H1 (cell line): ENCODE measurements at regions not wholly inside any gene's neighbourhood (a gene's known extent, or its start where the extent isn't known, plus 50 kb on each side); places are given as distances from the start of the nearest gene placed in this dataset.

Experiments used
- CTCF ChIA-PET: fragments of 300-600 bp; sonication (Branson Sonifier 250); formaldehyde crosslinking; loops from one replicate; lab custom pipeline; 2021; ENCODE audit not compliant: partially characterized antibody; lab: Charles Lee
- POLR2A ChIA-PET: fragments of 300-600 bp; sonication (Branson Sonifier 250); formaldehyde crosslinking; loops from one replicate; lab custom pipeline; 2021; ENCODE audit warnings: inconsistent platforms; ENCODE audit not compliant: partially characterized antibody; lab: Charles Lee
- DNase-seq, 2 experiments: peaks; one replicate each; pipeline versions ENCODE4 v3.0.0 to v3.0.0-alpha.2; 2010 to 2022; ENCODE audit warnings: low spot score in 2 of 2, low read depth in 1 of 2, mixed read lengths in 1 of 2
- FAIRE-seq: peaks from 2 replicates; lab custom pipeline; 2011; peaks lifted over from hg19 to GRCh38; lab: Jason Lieb, UNC
- H2AFZ ChIP-seq: 2 replicates; pipeline ENCODE4 v1.8.1; 2012; ENCODE audit warnings: low read length, inconsistent platforms
- H2AK5ac ChIP-seq: 2 replicates; pipeline ENCODE4 v1.6.1; 2013; ENCODE audit warnings: low read depth, low read length
- H2BK120ac ChIP-seq: replicated peaks from 2 replicates; pipeline ENCODE3; 2013; ENCODE audit warnings: low read depth, low read length, inconsistent platforms
- H2BK12ac ChIP-seq: 2 replicates; pipeline ENCODE4 v1.6.1; 2013; ENCODE audit warnings: low read depth, low read length
- H2BK15ac ChIP-seq: 2 replicates; pipeline ENCODE4 v1.6.1; 2013; ENCODE audit warnings: low read length
- H2BK20ac ChIP-seq: 2 replicates; pipeline ENCODE4 v1.6.1; 2013; ENCODE audit warnings: low read length
- H2BK5ac ChIP-seq: 2 replicates; pipeline ENCODE4 v1.6.1; 2013; ENCODE audit warnings: low read depth, low read length
- H3K14ac ChIP-seq: 2 replicates; pipeline ENCODE4 v1.6.1; 2013; ENCODE audit warnings: inconsistent platforms; ENCODE audit not compliant: insufficient read length
- H3K18ac ChIP-seq: 2 replicates; pipeline ENCODE4 v1.6.1; 2013; ENCODE audit warnings: low read length; ENCODE audit errors: extremely low read depth
- H3K23ac ChIP-seq: 2 replicates; pipeline ENCODE4 v1.6.1; 2013; ENCODE audit warnings: inconsistent platforms; ENCODE audit not compliant: insufficient read length
- H3K23me2 ChIP-seq: 2 replicates; pipeline ENCODE4 v1.6.1; 2013; ENCODE audit warnings: low read depth, low read length
- H3K27ac ChIP-seq: 2 replicates; pipeline ENCODE4 v1.6.1; 2011; ENCODE audit warnings: low read depth, low read length, inconsistent platforms
- H3K27me3 ChIP-seq, 4 experiments: replicated peaks in 1 of 4; 1 replicate in 1 of 4; 2 replicates in 3 of 4; pipeline versions ENCODE4 v1.6.1 to v1.8.1; 2011 to 2013; ENCODE audit warnings: low read length in 3 of 4, mild to moderate bottlenecking in 3 of 4, inconsistent platforms in 2 of 4, mixed read lengths in 2 of 4, moderate library complexity in 1 of 4; ENCODE audit not compliant: control insufficient read depth in 3 of 4, insufficient read depth in 3 of 4; ENCODE audit errors: extremely low read depth in 1 of 4
- H3K36me3 ChIP-seq, 4 experiments: 2 replicates each; pipeline versions ENCODE4 v1.6.1 to v1.8.1; 2011 to 2013; ENCODE audit warnings: mild to moderate bottlenecking in 4 of 4, low read length in 3 of 4, moderate library complexity in 2 of 4, control low read depth in 1 of 4, inconsistent platforms in 1 of 4; ENCODE audit not compliant: insufficient read depth in 4 of 4, control insufficient read depth in 2 of 4
- H3K4ac ChIP-seq: replicated peaks from 2 replicates; pipeline ENCODE3; 2013; ENCODE audit warnings: low read length, low read depth, mixed read lengths, inconsistent platforms; ENCODE audit not compliant: insufficient read length
- H3K4me1 ChIP-seq, 4 experiments: replicated peaks in 1 of 4; 1 replicate in 1 of 4; 2 replicates in 3 of 4; pipeline versions ENCODE4 v1.6.1 to v1.8.1; 2011 to 2013; ENCODE audit warnings: low read length in 3 of 4, inconsistent platforms in 2 of 4, mixed read lengths in 1 of 4; ENCODE audit not compliant: insufficient read depth in 4 of 4, control insufficient read depth in 3 of 4
- H3K4me2 ChIP-seq, 2 experiments: 2 replicates each; pipeline versions ENCODE4 v1.6.1 to v1.8.1; 2011 to 2013; ENCODE audit warnings: low read depth in 2 of 2, low read length in 2 of 2, control low read depth in 1 of 2, inconsistent platforms in 1 of 2, mild to moderate bottlenecking in 1 of 2; ENCODE audit not compliant: insufficient read depth in 1 of 2
- H3K4me3 ChIP-seq, 4 experiments: fragments of 200-600, 300-600 bp in 1 of 4; sonication (generic), shearing (Covaris generic), sonication (Bioruptor Twin) in 1 of 4; 2 replicates each; pipeline versions ENCODE4 v1.5.1 to v1.8.1; 2011 to 2016; ENCODE audit warnings: low read length in 4 of 4, low read depth in 3 of 4, control low read depth in 2 of 4, inconsistent platforms in 2 of 4, mild to moderate bottlenecking in 2 of 4, mixed read lengths in 1 of 4, moderate library complexity in 1 of 4; ENCODE audit not compliant: insufficient read depth in 2 of 4; ENCODE audit errors: extremely low read depth in 1 of 4
- H3K56ac ChIP-seq: replicated peaks from 2 replicates; pipeline ENCODE3; 2013; ENCODE audit warnings: low read depth, mild to moderate bottlenecking, mixed read lengths, low read length, inconsistent platforms; ENCODE audit not compliant: insufficient read length
- H3K79me1 ChIP-seq: 2 replicates; pipeline ENCODE4 v1.6.1; 2013; ENCODE audit warnings: low read depth, low read length, control low read depth
- H3K79me2 ChIP-seq, 2 experiments: 2 replicates each; pipeline versions ENCODE4 v1.6.1 to v1.8.1; 2012 to 2013; ENCODE audit warnings: low read length in 2 of 2, mild to moderate bottlenecking in 2 of 2, inconsistent platforms in 1 of 2; ENCODE audit not compliant: insufficient read depth in 2 of 2, control insufficient read depth in 1 of 2
- H3K9ac ChIP-seq, 4 experiments: replicated peaks in 1 of 4; 1 replicate in 1 of 4; 2 replicates in 3 of 4; pipeline versions ENCODE4 v1.6.1 to v1.8.1; 2011 to 2013; ENCODE audit warnings: low read depth in 3 of 4, low read length in 3 of 4, control low read depth in 2 of 4, mild to moderate bottlenecking in 2 of 4, moderate library complexity in 2 of 4, inconsistent platforms in 1 of 4; ENCODE audit errors: extremely low read depth in 1 of 4
- H3K9me3 ChIP-seq, 2 experiments: 2 replicates each; pipeline versions ENCODE4 v1.6.1 to v1.8.1; 2012 to 2013; ENCODE audit warnings: mild to moderate bottlenecking in 2 of 2, moderate library complexity in 2 of 2, control low read depth in 1 of 2, inconsistent platforms in 1 of 2, low read depth in 1 of 2, low read length in 1 of 2, mixed read lengths in 1 of 2; ENCODE audit not compliant: insufficient read depth in 2 of 2
- H4K20me1 ChIP-seq, 2 experiments: replicated peaks in 1 of 2; 2 replicates each; pipeline versions ENCODE3 to v1.8.1; 2011 to 2013; ENCODE audit warnings: inconsistent platforms in 2 of 2, low read length in 2 of 2, mild to moderate bottlenecking in 1 of 2; ENCODE audit not compliant: insufficient read depth in 2 of 2, control insufficient read depth in 1 of 2
- H4K5ac ChIP-seq: 2 replicates; pipeline ENCODE4 v1.6.1; 2013; ENCODE audit warnings: low read length, low read depth, mixed read lengths, inconsistent platforms; ENCODE audit not compliant: insufficient read length
- H4K8ac ChIP-seq: 2 replicates; pipeline ENCODE4 v1.8.0; 2013; ENCODE audit warnings: mild to moderate bottlenecking, moderate library complexity, low read length, inconsistent platforms; ENCODE audit not compliant: insufficient read depth; ENCODE audit errors: extremely low read depth
- H4K91ac ChIP-seq: replicated peaks from 2 replicates; pipeline ENCODE3; 2013; ENCODE audit warnings: low read length, mixed read lengths, inconsistent platforms; ENCODE audit not compliant: insufficient read length
- JUN ChIP-seq: IDR thresholded peaks from 2 replicates; pipeline ENCODE4 v1.6.1; 2011; ENCODE audit warnings: low read depth, mild to moderate bottlenecking, improper control_type of control experiment, low read length
- WGBS, 2 experiments: shearing (Covaris generic) in 1 of 2; methylation state at CpG; one replicate each; pipeline versions ENCODE4 v1.1.6 to v1.1.7; 2013 to 2015; ENCODE audit warnings: low lambda C conversion rate in 2 of 2, mixed read lengths in 2 of 2, inconsistent platforms in 1 of 2, low coverage in 1 of 2, missing lambda C conversion rate in 1 of 2; ENCODE audit not compliant: insufficient replicate concordance in 2 of 2, insufficient coverage in 1 of 2, insufficient read length in 1 of 2; ENCODE audit errors: extremely low coverage in 1 of 2, missing lambda C conversion rate in 1 of 2; 5-methylcytosine and 5-hydroxymethylcytosine counted together

DNA sequence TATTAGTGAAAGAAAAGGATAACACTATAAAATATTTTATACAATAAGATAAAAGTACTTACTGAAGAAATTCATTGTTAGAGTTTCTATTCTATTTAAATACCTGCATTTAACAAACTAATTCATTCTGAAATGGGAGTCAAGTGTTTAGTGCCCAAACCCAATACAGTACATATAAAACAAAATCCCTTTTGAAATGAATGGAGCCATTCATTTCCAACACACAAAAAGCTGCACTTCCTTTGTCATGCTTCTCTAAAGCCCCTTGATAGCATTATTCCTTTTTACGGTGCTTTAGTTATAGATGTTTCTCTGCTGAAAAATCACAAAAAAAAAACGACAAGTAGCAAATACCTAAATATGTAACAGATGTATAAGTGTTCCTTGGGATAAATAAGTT lies 596.3 kb downstream of the ZIC1 start:
- H4K20me1 ChIP-seq = no peaks in the 10 kb centered on the region
- no peak overlapping the region for H2BK5ac ChIP-seq
- no peaks in the 10 kb centered on the region for H3K23me2 ChIP-seq
- H2BK15ac ChIP-seq = no peak overlapping the region
- H2AK5ac ChIP-seq = no peak overlapping the region
- H3K79me1 ChIP-seq = no peaks in the 10 kb centered on the region
- H4K8ac ChIP-seq = no peak overlapping the region
- no peak overlapping the region for H3K4me2 ChIP-seq
- H3K9ac ChIP-seq = no peak overlapping the region
- H4K91ac ChIP-seq = no peak overlapping the region
- POLR2A ChIA-PET = no interaction called here
- no peaks in the 10 kb centered on the region for H3K27me3 ChIP-seq
- no peak overlapping the region for H3K14ac ChIP-seq
- no peaks in the 10 kb centered on the region for H3K79me2 ChIP-seq
- H3K4me1 ChIP-seq = no peaks in the 10 kb centered on the region; a peak in 2 of 7 replicates
- CTCF ChIA-PET = no interaction called here
- H2BK12ac ChIP-seq = no peak overlapping the region
- no peaks in the 10 kb centered on the region for H3K9me3 ChIP-seq
- no peak overlapping the region for H3K27ac ChIP-seq
- no peak overlapping the region for H2AFZ ChIP-seq
- DNase-seq = no peak
- no peak overlapping the region for H2BK120ac ChIP-seq
- no peak overlapping the region for H3K4ac ChIP-seq
- FAIRE-seq = no peak
- WGBS, 2 experiments = 88% methylated on average over 2 of the region's 2 CpGs; no CpG with 5 or more reads in 1 of the 2 experiments
- no peak overlapping the region for H3K4me3 ChIP-seq
- no peak overlapping the region for H4K5ac ChIP-seq
- H2BK20ac ChIP-seq = no peak overlapping the region
- H3K18ac ChIP-seq = no peak overlapping the region
- no peaks in the 10 kb centered on the region for H3K36me3 ChIP-seq
- H3K56ac ChIP-seq = no peak overlapping the region
- no peak overlapping the region for H3K23ac ChIP-seq
- no peak for TF ChIP-seq JUN
